Fibroblast of the aortic adventitia (primary cell): ENCODE measurements at regions not wholly inside any gene's neighbourhood (a gene's known extent, or its start where the extent isn't known, plus 50 kb on each side); places are given as distances from the start of the nearest gene placed in this dataset.

Experiments used
- DNase-seq: peaks from one replicate; pipeline ENCODE4 v3.0.0-alpha.2; 2010; ENCODE audit warnings: low read depth
- H3K4me3 ChIP-seq: 2 replicates; pipeline ENCODE4 v1.5.1; 2011; ENCODE audit warnings: low read depth, mild to moderate bottlenecking, control low read depth, low read length, moderate library complexity
- CTCF ChIP-seq: IDR thresholded peaks from 2 replicates; pipeline ENCODE4 v1.5.1; 2011; ENCODE audit warnings: mild to moderate bottlenecking, low read length, control low read depth, inconsistent platforms; ENCODE audit not compliant: insufficient read depth

GRCh38 chr5:74476819-74477453 lies 163.6 kb downstream of the ENC1 start:
- no peak overlapping the region for H3K4me3 ChIP-seq
- TF ChIP-seq CTCF, result no peak
- DNase-seq, result no peak

- no peak overlapping the region for H3K4me3 ChIP-seq
- DNase-seq, result no peak
- no peak for TF ChIP-seq CTCF
These were observed 164.3 kb downstream of the ENC1 start for GRCh38 chr5:74476046-74476818.

GRCh38 chr5:74471875-74472274 lies 168.7 kb downstream of the ENC1 start:
- DNase-seq, result no peak
- no peak overlapping the region for H3K4me3 ChIP-seq
- no peak for TF ChIP-seq CTCF

GRCh38 chr5:74469234-74469994 lies 171.1 kb downstream of the ENC1 start:
- no peak for TF ChIP-seq CTCF
- no peak for DNase-seq

GRCh38 chr5:74468421-74468820 lies 172.1 kb downstream of the ENC1 start:
- TF ChIP-seq CTCF, result no peak
- H3K4me3 ChIP-seq, result no peak overlapping the region
- DNase-seq, result no peak

More at GRCh38 chr5:74469234-74469994, 171.1 kb downstream of the ENC1 start:
- no peak overlapping the region for H3K4me3 ChIP-seq

- no peak for TF ChIP-seq CTCF
- no peak overlapping the region for H3K4me3 ChIP-seq
- DNase-seq, result no peak
These were observed 174.8 kb downstream of the ENC1 start for GRCh38 chr5:74465724-74466123.
